Stimulated activated CD4-positive, alpha-beta T cell treated with anti-CD3 and anti-CD28 coated beads, Interleukin-15, amount 100 ng/mL, for 48 hours (primary cell): ENCODE measurements at regions not wholly inside any gene's neighbourhood (a gene's known extent, or its start where the extent isn't known, plus 50 kb on each side); places are given as distances from the start of the nearest gene placed in this dataset.

ENCODE experiments used
- DNase-seq, 2 donors: peaks; one replicate each; pipeline ENCODE4 v3.0.0-alpha.2; 2020; ENCODE audit warnings: low read depth in 2 of 2

GRCh38 chr18:56127322-56128099 lies 510.9 kb downstream of the TXNL1 start:
- DNase-seq = no peak

GRCh38 chr18:56124186-56124585 lies 514.2 kb downstream of the TXNL1 start:
- no peak for DNase-seq

GRCh38 chr18:56121669-56122068 lies 516.7 kb downstream of the TXNL1 start:
- no peak for DNase-seq

- DNase-seq = no peak
These were observed 517.6 kb downstream of the TXNL1 start for GRCh38 chr18:56120782-56121181.

GRCh38 chr18:56119681-56120080 lies 518.7 kb downstream of the TXNL1 start:
- DNase-seq = no peak

- no peak for DNase-seq
These were observed 520.0 kb downstream of the TXNL1 start for GRCh38 chr18:56118422-56118821.

- no peak for DNase-seq
These were observed 523.0 kb downstream of the TXNL1 start for GRCh38 chr18:56115071-56116015.

- no peak for DNase-seq
These were observed 525.0 kb upstream of the TCF4 start for GRCh38 chr18:56112984-56113383.

- peak in 1 of 2 donors; percentile 5 for DNase-seq
These were observed 524.2 kb upstream of the TCF4 start for GRCh38 chr18:56112013-56112749.

GRCh38 chr18:56109757-56110156 lies 521.8 kb upstream of the TCF4 start:
- no peak for DNase-seq

GRCh38 chr18:56108478-56109367 lies 520.7 kb upstream of the TCF4 start:
- DNase-seq = no peak

GRCh38 chr18:56107821-56108477 lies 520.0 kb upstream of the TCF4 start:
- DNase-seq = no peak

GRCh38 chr18:56100090-56100722 lies 512.2 kb upstream of the TCF4 start:
- no peak for DNase-seq

- no peak for DNase-seq
These were observed 509.6 kb upstream of the TCF4 start for GRCh38 chr18:56097621-56098020.

- DNase-seq = no peak
These were observed 508.9 kb upstream of the TCF4 start for GRCh38 chr18:56096861-56097260.

- DNase-seq = no peak
These were observed 501.7 kb upstream of the TCF4 start for GRCh38 chr18:56089612-56090258.

GRCh38 chr18:56086786-56087185 lies 498.8 kb upstream of the TCF4 start:
- no peak for DNase-seq

- no peak for DNase-seq
These were observed 498.2 kb upstream of the TCF4 start for GRCh38 chr18:56086176-56086575.

GRCh38 chr18:56085551-56085950 lies 497.6 kb upstream of the TCF4 start:
- DNase-seq = no peak
